ENCODE measurements at regions not wholly inside any gene's neighbourhood (a gene's known extent, or its start where the extent isn't known, plus 50 kb on each side); places are given as distances from the start of the nearest gene placed in this dataset.
"Not testable (repeated sequence)": the region's sequence is repeated elsewhere in the genome, so short reads cannot be mapped to it uniquely, and the experiment has no call there.

- not testable (repeated sequence) for DNase-seq
These were observed 88.8 kb upstream of the MYLIP start for GRCh38 chr6:16039892-16040627.

- DNase-seq: no peak
These were observed 89.9 kb upstream of the MYLIP start for GRCh38 chr6:16038938-16039337.

- no peak for DNase-seq
These were observed 93.3 kb upstream of the MYLIP start for GRCh38 chr6:16035488-16036080.

- no peak for DNase-seq
These were observed 95.7 kb upstream of the MYLIP start for GRCh38 chr6:16033214-16033613.

DNA sequence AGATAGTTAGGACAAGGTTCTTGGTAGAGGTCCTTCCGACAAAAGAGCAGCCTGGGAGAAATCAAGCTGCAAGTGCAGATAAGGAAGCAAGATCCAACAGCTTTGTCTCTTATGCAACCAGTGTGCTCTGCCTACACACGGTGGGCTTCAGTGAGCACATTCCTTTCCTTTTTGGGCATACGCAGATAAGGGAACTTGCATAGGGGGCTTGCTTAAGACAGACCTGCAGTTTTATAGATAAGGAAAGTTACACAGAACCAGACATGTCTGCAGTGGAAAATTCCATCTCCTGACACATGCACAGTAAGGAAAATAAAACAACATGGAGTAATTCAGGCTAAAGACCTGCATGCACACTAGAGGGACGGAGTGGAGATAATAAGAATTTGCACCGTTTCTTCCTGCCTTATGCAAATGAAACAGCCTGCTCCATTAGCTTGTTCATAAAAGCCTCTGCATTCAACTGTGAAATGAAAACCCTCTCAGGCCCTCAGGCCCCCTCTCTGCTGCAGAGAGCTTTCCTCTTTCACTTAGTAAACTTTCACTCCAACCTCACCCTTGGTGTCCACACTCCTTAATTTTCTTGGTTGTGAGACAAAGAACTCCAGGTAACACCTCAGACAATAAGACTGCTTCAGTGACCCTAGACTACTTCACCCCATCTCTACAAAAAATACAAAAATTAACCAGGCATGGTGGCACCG, 97.5 kb upstream of the MYLIP start:
- no peak for DNase-seq

DNA sequence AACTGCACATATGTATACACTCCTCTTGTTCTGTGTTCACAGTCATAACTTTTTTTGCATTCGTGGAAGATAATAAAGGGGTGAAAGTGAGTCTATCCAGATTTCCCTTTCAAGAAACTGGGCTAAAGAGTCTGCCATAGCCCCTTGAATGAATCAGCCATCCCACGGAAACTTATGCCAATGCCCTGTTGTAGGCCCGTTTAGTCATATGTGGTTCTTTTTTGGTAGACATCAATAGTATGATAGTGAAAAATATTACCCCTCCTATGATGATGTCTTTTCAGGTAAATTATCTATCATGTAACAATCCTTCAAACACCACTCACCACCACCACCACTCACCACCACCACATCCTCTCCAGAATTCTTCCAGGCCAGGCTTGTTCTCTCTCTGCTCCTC, 99.9 kb upstream of the MYLIP start:
- DNase-seq: no peak

GRCh38 chr6:16020259-16020658, 108.6 kb upstream of the MYLIP start:
- DNase-seq: no peak

GRCh38 chr6:16019462-16019861, 109.4 kb upstream of the MYLIP start:
- no peak for DNase-seq

DNA sequence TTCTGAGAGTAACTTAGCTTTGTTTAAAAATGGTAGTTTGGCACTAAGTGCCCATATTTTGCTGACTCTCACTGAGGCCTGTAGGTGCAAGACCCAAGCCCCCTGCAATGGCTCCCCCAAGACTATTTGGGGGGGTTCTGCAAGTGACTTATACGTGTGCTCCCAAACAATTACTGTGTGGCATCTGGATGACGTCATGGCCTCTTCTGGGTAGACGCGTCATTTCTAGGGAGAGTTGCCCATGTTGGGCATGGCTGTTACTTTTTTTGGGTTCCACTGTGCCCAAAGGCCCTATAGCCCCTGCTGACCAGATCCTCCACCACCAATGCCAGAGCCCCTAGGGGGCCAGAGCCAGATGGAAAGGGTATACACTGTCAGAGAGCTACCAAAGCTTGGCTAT, 110.3 kb upstream of the MYLIP start:
- no peak for DNase-seq

- not testable (repeated sequence) for DNase-seq
These were observed 114.6 kb upstream of the MYLIP start for GRCh38 chr6:16014325-16014724.

DNA sequence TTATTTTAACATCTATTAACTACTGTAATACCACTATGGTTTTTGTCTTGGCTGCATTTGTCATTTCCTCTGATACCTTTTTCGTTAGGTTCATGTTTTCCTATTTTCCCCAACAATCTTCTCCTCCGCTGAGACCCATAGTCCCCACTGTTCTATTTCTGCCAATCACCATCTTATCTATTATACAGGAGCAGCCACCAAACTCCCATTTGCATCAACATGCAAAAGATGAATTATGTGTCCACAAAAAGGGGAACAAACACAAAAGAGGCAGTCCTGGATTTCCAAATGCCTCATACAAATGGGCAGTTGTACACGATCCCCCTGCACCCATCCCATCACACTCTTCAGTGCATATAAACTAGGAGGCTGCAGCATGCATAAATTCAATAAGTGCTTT, 121.7 kb upstream of the MYLIP start:
- DNase-seq: no peak

GRCh38 chr6:16006681-16007080, 122.2 kb upstream of the MYLIP start:
- no peak for DNase-seq

GRCh38 chr6:16004934-16005679, 123.8 kb upstream of the MYLIP start:
- no peak for DNase-seq

DNA sequence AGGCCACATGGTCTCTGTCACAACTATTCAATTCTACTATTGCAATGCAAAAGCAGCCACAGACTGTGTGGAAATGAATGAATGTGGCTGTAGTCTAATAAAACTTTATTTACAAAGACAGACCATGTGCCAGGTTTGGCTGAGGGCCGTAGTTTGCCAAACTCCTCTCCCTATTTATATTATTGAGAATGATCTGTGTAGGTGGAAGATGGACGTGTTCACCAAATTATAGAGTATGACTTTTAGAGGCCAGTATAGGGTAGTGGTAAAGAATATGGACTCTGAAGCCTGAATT, 125.7 kb upstream of the MYLIP start:
- no peak for DNase-seq

DNA sequence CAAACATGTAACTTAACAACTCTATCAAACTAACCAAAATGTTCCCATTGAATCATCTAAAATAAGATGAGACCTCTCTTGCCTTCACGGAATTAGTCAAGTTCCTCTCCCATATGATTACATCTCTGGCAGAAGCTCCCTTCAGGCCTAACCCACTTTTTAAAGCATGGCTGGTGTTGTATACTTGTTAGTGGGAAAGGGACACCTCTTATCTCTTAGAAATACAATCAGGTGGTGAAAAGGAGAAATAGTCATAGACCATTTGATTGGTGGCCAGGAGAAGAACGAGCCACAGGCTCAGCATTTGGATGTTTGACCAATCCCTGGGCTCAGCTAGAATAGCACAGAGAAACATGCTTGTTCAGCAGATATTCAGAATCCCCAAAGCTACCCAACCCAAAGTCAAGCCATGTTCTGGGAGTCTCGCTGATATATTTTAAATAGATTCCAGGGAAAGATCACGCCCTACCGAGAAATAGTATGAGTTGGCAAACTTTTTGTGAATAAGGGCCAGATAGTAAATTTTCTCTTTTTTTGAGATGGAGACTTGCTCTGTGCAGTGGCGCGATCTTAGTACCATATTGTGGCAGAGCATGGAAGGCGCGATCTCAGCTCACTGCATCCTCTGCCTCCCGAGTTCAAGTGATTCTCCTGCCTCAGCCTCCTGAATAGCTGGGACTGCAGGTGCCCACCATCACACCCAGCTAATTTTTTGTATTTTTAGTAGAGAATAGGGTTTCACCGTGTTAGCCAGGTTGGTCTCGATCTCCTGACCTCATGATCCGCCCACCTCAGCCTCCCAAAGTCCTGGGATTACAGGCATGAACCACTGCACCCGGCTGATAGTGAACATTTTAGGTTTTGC, 126.3 kb upstream of the MYLIP start:
- no peak for DNase-seq

DNA sequence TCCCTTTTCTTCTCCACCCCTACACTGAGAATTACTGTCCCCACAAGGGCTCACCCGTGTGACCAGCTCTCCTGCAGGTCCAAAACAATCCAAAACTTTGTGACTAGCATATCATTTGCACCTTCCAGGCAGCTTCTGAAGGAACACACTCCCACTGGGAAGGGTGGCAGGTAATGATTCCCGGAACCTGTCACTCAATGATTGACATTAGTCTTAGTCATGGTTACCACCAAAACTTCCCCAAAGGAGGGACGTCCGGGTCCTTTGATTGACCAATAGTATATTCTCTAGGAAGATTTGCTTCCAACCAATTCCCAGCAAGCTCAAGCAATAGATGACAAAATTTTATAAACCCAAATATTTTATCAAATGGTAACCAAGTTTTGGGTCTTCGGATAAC, 127.7 kb upstream of the MYLIP start:
- no peak for DNase-seq

GRCh38 chr6:15999201-15999600, 129.7 kb upstream of the MYLIP start:
- DNase-seq: no peak

DNA sequence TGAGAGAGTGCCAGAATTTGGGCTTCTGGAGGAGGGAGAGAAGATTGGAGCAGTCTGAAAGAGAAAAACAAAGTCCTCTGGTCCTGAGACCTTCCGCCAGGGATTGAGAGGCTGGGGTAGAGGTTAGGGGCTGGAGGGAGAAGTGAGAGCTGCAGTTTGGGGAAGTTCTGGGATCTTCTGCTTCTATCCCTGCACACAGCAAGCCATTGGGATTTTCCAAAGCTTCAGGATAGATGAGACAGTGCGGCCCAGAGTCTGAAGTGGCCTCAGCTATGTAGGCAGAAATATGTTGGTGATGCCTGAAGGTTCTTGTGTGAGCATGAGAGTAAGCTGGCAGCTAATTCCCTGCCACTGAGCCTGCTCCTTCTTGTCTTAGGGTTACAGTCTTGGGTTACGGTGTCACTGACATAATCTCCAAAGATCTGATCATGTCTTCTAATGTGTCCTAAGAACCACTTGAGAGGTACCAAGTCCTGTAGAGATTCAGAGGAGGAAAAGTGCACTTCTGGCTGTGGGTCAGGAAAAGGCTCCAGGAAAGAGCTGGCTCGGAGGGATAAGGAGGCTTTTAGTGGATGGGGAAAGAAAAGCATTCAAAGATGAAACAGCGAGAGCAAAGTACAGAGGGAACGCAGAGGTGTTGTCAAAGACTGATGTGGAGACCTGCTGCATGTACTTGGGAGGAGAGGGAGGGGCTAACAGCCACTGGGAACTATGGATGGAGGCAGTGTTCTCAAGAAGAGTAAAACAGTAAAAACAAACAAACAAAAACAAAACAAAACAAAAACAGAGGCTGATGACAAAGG, 131.1 kb upstream of the MYLIP start:
- DNase-seq: no peak

DNA sequence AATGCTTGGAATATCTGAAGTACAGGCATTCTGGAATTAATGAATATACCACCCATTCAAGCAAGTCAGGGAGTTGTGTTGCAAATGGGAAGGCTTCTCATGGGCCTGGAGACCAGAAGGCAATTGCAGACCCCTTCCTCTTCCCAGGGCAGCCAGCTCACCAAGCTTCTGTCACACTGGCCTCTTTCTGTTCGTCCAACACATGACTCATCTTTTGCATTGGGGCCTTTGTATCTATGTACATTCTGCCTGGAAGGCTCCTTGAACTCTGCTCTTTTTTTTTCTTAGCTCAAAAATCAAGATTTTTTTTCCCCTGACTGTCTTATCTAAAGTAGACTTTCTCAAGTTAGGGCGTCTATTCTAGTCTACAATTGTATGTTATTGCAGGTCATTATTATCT, 132.9 kb upstream of the MYLIP start:
- DNase-seq: no peak

DNA sequence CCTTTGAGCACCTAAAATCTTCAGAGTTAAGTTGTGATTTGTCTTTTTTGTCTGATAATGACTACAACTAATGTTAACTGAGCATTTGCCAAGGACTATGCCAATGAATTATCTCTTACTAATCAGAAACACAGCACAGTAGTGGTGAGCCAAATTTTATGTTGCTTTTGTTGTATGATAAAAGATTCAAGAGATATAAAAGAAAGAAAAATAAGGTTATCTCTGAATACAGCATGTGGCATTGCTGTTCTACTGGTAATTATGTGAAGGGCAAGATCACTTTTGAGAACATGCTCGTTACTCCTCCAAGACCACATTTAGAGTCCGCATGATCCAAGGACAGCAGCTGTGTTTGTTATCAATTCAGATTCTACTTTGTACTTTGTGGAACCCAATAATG, 133.4 kb upstream of the MYLIP start:
- no peak for DNase-seq

- peak; percentile 62 for DNase-seq
These were observed 133.9 kb upstream of the MYLIP start for GRCh38 chr6:15994814-15995459.

All from NK-92 treated with Interleukin-12 subunit alpha and Interleukin-12 subunit beta, amount 100 ng/mL, for 24 hours (cell line).